ENCODE measurements at regions not wholly inside any gene's neighbourhood (a gene's known extent, or its start where the extent isn't known, plus 50 kb on each side); places are given as distances from the start of the nearest gene placed in this dataset.

DNA sequence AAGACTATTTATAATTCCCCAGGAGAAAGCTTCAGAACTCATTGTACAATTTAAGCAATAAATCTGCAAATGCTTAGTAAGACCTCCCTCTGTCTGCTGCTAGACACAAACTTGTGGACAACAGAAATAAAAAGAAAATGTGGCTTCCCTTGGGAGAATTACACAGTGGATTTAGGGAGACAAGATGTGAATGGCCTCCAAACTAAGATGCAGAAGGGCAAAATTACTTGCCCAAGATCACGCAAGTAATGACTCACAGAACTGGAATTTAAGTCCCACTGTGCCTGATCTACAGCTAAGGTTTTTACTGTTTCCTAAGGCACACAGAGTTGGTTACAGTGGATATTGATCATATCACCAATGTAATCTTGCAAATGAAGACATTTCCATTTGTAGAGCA lies 947.0 kb downstream of the NLGN4Y start:
- no peak overlapping the region for H3K4me3 ChIP-seq
- no peaks in the 10 kb centered on the region for H3K27me3 ChIP-seq
- no peaks in the 10 kb centered on the region for H3K9me3 ChIP-seq
- intact Hi-C loops (cut with DNase I): no loop called here
- TF ChIP-seq, protein P1, sequence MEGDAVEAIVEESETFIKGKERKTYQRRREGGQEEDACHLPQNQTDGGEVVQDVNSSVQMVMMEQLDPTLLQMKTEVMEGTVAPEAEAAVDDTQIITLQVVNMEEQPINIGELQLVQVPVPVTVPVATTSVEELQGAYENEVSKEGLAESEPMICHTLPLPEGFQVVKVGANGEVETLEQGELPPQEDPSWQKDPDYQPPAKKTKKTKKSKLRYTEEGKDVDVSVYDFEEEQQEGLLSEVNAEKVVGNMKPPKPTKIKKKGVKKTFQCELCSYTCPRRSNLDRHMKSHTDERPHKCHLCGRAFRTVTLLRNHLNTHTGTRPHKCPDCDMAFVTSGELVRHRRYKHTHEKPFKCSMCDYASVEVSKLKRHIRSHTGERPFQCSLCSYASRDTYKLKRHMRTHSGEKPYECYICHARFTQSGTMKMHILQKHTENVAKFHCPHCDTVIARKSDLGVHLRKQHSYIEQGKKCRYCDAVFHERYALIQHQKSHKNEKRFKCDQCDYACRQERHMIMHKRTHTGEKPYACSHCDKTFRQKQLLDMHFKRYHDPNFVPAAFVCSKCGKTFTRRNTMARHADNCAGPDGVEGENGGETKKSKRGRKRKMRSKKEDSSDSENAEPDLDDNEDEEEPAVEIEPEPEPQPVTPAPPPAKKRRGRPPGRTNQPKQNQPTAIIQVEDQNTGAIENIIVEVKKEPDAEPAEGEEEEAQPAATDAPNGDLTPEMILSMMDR (IDR thresholded peaks at IDR 0.05): no peak
- no peak for DNase-seq
- no peak overlapping the region for H3K27ac ChIP-seq
- WGBS, 2 donors: 86 to 89% methylated on average over 1 of the region's 1 CpG
- no peaks in the 10 kb centered on the region for H3K4me1 ChIP-seq
- H3K36me3 ChIP-seq: no peaks in the 10 kb centered on the region
- ATAC-seq: no peak

DNA sequence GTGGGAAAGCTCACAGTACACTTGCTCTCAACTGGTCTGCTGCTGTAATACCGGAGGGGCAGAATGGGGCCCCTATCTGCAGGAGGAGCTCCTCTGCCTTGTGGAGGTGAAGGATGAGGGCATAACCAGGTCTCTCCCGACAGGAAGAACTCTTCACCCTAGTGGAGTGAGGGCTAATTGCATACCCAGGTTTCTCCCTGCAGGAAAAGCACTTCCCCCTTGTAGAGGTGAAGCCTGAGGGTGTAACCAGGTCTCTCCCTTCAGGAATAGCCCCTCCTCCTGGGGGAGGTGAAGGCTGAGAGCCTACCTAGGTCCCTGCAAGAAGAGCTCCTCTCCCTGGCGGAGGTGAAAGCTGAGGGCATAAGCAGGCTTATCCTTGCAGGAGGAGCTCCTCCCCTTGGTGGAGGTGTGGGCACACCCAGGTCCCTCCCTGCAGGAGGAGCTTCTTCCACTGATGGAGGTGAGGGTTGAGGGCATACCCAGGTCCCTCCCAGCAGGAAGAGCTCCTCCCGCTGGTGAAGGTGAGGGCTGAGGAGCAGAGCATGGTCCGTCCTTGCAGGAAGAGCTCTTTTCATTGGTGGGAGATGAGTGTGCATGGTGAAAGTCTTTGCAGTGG lies 954.1 kb downstream of the NLGN4Y start:
- intact Hi-C loops (cut with DNase I): no loop called here
- DNase-seq (no peak), ATAC-seq (no peak)
- 69 to 75% methylated on average over 5 of the region's 5 CpGs for WGBS, 2 donors
- Histone ChIP-seq H3K36me3 (no peaks in the 10 kb centered on the region), H3K27me3 (no peaks in the 10 kb centered on the region), H3K4me1 (no peaks in the 10 kb centered on the region), H3K27ac (no peak overlapping the region), H3K9me3 (no peaks in the 10 kb centered on the region), H3K4me3 (no peak overlapping the region)
- TF ChIP-seq, protein P1 (IDR thresholded peaks at IDR 0.05): no peak

DNA sequence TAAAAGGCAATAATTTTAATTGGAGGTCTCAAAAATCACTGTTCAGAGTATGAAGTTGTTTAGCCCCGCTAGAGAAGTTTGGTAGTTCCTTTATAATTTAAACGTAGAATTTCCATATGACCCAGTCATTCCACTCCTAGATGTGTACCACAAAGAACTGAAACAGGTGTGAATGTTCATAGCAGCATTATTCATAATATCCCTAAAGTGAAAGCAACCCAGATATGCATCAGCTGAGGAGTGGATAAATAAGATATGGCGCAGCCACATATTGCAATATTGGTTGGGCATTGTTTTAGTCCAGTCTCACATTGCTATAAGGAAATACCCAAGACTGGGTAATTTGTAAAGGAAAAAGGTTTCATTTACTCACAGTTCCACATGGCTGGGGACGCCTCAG lies 976.2 kb downstream of the NLGN4Y start:
- no peak overlapping the region for H3K4me3 ChIP-seq
- intact Hi-C loops (cut with DNase I): no loop called here
- DNase-seq (no peak), ATAC-seq (no peak)
- H3K4me1 ChIP-seq: no peaks in the 10 kb centered on the region
- 85% methylated on average over 4 of the region's 4 CpGs for WGBS, 2 donors
- H3K27me3 ChIP-seq: no peaks in the 10 kb centered on the region
- no peak overlapping the region for H3K27ac ChIP-seq
- TF ChIP-seq, protein P1 (IDR thresholded peaks at IDR 0.05): no peak
- H3K9me3 ChIP-seq: no peaks in the 10 kb centered on the region
- no peaks in the 10 kb centered on the region for H3K36me3 ChIP-seq

DNA sequence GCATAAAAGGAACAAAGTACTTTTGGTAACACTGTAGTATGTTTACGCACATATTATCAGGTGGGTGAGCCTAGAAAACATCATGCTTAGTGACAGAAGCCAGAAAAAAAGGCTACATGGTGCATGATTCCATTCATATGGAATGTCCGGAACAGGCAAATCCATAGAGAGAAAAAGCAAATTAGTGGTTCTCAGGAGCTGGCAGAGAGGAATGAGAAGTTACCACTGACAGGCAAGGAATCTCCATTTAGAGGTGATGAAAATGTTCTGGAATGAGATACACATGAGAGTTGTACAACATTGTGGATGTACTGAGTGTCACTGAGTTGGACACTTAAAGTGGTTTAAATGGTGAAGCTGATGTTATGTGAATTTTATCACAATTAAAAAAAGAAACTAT lies 976.9 kb downstream of the NLGN4Y start:
- Histone ChIP-seq H3K4me1 (no peaks in the 10 kb centered on the region), H3K4me3 (no peak overlapping the region), H3K27ac (no peak overlapping the region), H3K36me3 (no peaks in the 10 kb centered on the region), H3K9me3 (no peaks in the 10 kb centered on the region), H3K27me3 (no peaks in the 10 kb centered on the region)
- TF ChIP-seq, protein P1 (IDR thresholded peaks at IDR 0.05): no peak
- intact Hi-C loops (cut with DNase I): no loop called here
- ATAC-seq (no peak), DNase-seq (no peak)
- WGBS, 2 donors: 86 to 88% methylated on average over 2 of the region's 2 CpGs

All from heart right ventricle (tissue), 16 donors.